ENCODE measurements at regions not wholly inside any gene's neighbourhood (a gene's known extent, or its start where the extent isn't known, plus 50 kb on each side); places are given as distances from the start of the nearest gene placed in this dataset.

- no peak for DNase-seq
Observed at GRCh38 chr4:81921751-81922159, 450.0 kb upstream of the RASGEF1B start.

DNA sequence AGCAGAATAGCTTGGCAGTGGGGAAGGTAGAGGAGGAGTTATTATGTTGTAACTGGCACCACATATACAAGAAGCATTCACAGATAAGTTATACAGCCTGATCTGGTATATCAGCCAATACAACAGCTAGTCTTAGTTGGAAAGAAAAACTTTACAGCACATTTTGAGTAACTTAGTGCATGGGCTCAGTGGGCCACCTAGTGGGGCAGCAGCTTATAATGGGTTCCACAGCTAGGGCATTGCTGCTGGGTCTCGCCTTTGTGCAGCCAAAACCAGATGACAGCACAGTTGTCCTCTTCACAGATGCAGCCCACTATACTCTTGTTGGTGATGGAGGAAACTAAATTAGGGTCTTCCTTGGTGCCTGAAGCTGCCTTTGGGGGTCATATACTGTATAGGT lies 448.1 kb upstream of the RASGEF1B start:
- no peak for DNase-seq

GRCh38 chr4:81919223-81919622 lies 447.5 kb upstream of the RASGEF1B start:
- no peak for DNase-seq

DNA sequence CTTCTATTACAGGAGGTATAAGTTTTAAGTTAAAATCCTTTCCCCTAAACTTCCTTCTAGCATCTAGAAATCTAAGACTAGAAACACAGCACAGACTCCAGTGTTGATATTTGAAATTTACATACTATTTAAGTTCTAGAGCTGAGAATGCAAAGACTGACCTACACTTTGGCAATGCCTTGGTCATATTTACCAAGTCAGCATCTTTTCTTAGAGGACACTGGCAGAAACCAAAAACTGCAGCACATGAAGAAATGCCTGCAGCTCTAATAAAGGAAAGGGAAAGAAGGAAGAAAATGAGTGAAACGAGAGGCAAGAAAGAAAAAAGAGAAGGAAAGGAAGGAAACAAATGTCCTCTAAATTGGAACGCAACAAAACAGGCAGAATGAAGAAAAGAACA lies 443.7 kb upstream of the RASGEF1B start:
- no peak for DNase-seq

- DNase-seq = no peak
Observed at GRCh38 chr4:81914623-81915022, 442.9 kb upstream of the RASGEF1B start.

DNA sequence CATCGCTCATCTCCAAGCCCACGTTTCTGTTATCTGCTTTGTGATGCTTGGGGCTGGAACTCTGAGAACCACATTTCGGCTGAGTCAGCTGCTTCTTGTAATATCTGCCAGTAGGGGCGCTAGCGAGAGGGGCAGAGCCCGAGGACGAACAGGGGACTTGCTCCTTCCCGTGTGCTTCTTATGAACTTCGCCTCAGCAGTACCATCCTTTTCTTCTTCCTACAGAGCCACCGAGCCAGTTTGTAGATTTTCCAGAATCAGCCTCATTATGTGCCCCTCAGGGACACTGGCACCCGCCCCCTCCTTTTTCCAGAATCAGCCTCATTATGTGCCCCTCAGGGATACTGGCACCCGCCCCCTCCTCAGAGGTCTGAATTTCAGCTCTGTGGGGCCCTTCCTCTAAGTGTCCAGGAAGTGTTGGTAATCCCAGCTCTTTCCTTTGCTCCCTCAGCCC lies 441.7 kb upstream of the RASGEF1B start:
- no peak for DNase-seq

DNA sequence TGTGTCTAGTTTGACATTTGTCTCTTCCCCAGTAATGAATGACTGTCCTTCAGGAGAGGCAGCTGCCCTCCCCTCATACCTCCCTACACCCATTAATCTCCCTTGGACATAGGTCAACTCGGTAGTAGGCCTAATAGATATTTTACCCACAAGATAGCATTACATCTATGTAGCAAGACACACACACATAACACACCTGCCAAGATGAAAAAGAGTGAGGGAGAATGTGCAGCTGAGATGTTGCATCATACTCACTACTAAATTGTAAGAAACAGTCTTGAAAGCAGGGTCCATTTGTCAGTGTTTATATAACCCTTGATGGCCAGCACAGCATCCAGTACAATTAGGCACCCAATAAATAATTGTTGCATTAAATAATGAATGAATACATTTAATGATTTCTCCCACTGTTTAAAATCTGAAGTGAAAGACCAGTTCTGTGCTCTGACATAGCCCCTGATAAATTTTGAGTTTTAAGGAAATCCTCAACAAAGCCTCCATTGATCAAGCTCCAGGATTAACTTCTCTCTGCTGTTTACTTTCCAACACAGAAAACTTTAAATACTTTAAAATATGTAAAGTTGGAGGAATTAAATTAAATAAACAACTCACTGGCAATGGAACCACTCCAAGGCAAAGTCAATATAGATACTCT lies 440.8 kb upstream of the RASGEF1B start:
- DNase-seq = no peak

DNA sequence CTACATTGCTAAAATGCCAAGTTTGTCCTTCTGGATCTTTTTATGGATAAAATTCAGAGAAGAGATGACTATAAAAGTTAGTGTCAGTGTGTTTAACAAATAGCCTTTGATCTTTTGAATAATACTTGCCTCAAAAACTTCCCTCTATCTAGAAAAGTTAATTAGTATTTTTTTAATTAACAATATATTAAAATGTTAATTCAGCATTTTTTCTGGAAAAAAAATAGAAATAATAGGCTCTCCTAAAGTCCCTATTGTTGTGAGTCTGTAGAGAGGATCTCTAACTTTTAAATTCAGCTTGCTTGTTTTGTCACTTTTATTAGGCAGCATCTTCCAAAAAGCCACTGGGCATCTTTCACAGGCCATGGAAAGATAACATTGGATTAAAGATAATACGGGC lies 435.2 kb upstream of the RASGEF1B start:
- no peak for DNase-seq

GRCh38 chr4:81905971-81906370 lies 434.3 kb upstream of the RASGEF1B start:
- DNase-seq = no peak

GRCh38 chr4:81904121-81904520 lies 432.4 kb upstream of the RASGEF1B start:
- no peak for DNase-seq

DNA sequence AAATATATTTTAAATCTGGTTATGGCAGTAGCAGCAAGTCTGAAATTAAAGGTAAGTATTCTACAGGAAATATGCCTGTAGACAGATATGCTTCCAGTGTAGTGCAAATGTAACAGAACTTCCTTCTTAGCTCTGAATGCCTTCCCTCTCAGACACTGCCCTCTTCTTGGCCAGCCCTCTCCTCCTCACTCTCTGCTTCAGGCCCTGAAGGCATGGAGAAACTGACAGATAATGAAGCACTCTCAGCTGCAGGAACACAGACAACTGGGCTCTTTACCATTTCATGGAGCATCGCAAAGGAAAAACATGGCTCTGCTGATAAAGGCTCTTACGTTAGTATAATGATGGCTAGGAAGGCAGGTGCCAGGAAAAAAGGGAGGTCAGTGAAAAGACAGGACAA lies 431.5 kb upstream of the RASGEF1B start:
- DNase-seq = no peak

GRCh38 chr4:81898862-81899504 lies 427.3 kb upstream of the RASGEF1B start:
- DNase-seq = no peak

DNA sequence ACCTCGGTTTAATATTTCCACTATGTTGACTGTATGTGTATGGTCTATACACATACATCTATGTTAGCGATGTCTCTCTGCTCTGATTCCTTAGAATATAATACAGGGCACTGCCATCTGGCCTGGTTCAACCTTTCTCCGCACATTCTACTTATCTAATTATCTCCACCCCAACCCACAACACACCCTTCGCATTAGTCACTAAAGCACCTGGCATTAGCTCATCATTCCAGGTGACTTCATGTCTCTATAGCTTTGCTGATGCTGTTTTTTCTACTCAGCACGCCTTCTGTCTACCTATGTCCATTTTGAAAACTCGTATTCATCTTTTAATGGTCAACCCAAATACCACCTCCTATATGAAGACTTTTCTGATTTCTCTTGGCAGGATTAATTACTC lies 425.2 kb upstream of the RASGEF1B start:
- no peak for DNase-seq

DNA sequence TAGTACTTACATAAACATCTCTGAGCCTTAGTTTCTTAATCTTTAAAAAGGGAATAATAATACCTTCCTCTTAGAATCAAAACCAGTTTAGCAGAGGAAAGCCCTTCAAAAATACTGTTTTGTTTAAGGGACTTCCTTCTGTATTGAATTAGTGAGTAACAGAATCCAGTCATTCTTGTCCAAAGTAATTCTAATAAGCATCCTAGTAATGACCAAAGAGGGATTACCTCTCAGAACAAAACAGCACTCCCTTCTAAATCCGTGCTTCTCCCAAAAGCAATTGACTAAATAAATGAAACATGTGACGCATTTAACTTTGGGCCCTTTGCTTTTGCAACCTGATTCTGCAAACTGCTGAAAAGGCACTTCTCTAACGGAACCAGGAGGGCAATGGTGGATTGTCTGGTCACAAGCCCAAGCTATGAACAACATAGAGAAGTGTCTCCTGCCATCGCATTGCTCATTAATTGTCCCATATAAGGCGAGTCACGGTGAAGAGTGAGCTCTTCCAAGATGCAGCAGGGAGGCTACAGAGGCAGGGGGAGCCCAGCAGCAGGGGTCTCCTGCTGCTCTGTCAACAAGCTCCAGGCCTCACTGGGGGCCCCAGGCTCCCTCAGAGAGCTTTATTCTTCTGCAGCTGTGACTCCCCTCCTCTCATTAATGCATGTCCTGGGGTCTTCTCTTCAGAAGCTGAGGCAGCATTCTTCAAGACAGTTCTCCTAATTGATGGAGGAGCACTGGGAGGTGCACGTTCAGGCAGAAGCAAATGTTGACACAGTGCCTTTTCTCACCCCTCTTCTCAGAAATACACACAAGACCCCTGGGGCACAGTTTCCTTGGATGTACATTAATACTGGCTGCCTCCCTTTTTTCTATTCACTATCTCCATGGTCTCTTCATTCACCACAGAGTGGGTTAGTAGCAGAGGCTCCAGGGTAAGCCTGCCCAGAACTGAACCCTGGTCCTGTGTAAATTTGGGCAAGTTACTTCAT lies 419.6 kb upstream of the RASGEF1B start:
- DNase-seq = no peak

GRCh38 chr4:81884986-81885385 lies 413.3 kb upstream of the RASGEF1B start:
- no peak for DNase-seq

DNA sequence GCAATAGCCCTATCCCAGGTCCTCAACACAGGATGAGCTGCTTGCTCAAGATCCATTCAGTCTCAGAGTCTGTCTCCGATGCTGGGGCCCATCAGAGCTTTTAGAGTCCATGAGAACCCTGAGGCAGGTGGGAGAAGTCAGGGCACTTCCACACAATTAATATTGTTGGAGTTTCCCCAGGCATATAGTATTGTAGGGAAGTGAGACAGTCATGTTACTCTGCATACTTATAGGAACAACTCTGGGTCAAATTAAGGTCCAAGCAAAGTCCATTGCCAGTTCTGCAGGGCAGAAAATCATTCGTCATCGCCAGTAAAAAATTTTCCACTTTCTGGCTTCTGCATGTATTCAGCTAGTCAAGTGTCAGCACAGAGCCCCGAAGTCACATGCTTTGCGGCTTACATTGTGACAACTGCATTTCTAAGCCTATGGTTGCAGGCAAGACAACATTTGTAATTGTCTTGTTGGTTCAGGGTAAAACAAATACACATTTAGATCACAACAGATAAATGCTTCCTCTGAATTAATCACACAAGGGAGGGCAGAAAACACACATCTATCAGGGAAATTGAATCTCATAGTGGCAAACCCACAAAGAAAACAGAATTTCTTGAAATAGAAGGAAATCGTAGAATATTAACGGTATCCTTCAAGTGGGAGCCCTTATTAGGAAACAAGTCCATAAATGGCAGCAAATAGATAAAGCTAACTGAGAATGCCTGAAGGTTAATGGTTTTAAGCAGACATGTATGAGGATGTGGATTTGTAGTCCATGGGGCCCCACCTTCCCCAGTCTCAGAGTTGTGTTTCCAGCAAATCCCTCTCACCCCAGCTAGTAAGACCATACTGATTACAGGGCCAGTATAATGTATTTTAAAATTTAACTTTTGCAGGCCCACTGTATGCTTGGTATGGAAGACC lies 412.1 kb upstream of the RASGEF1B start:
- no peak for DNase-seq

- DNase-seq = no peak
Observed at GRCh38 chr4:81883004-81883403, 411.3 kb upstream of the RASGEF1B start.

DNA sequence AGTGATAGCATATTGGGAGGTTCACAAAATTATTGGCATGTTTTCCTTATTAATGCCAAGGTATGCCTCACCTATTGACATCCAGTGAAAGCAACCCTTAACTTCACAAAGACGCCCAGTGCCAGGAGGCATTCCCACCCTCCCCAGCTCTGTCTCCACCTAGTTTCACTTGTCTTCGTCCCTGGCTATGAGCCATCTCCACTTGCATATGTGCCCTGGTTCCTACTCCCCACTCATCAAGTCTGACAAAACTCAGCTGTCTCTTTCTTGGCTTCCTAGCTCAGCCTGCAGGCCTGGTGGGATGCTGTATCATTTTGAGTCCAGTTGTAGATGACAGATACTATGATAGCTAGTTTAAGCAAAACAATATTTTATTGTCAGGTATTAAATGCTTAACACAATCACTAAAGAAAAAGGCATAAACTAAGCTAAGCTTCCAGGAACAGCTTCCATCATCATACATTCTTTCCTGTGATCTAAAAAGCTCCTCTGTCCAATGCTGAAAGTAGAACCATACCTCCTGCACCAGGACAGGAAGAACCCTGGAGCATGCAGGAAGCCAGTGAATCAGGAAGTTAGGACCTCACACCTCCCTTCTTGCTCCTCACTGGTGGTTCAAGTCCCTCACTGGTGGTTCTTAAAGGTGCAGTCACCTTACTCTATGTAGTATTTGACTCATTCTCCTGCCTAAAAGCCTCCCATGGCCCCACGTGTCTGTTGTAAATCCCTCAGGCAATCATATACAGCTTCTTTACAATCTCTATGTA lies 410.3 kb upstream of the RASGEF1B start:
- DNase-seq = no peak

DNA sequence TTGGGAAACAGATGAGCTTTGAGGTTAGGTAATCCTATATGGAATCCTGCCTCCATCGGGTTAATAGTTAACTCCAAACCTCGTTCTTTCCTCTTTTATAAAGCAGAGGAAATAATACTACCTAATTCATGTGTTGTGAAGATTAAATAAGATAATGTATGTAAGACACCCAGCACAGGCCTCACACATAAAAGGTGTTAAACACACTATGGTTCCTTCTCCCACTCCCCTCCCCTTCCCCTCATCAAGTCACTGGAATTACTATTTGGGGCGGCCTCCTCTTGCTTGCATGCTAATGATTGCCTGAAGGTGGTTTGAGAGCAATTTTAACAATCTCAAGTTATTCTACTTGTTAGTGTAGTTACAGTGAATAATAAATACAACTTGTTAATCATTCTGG lies 404.4 kb upstream of the RASGEF1B start:
- no peak for DNase-seq

DNA sequence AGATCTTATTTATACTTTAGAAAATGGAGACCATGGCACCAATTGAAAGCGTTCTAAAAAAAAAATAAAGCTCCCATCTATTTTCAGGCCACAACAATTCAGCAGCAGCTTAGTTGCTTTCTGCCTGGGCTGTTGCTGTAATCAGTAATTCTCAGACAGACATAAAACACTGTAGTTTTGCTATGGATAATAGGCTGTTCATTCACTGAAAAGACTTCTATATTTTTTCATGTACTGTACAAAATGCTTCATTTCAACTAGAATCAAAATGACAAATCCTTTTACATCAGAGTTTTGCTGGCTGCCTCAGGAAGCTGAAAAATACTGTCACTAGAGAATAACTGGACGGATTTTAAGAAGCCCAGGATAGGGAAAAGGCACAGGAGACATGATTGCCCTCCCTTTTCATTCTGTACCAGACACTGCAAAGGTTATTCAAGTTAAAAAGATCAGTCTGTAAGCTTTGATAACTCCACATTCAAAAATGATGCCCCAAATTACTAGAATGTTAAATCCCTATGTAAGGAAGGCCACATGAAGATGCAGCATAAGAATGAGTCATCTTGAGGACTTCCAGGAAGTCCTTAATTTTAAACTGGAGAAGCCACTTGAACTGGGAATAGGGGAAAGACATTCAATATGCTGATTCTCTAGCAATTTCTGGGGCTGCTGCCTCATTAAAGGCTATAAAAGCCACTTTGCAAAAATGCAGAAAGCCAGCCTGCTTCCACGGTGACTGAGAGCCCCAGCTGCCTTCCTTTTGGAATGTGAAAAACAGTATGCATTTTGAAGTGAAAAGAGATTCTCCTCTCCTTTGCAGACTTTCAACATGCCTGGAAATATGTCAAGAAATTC lies 403.2 kb upstream of the RASGEF1B start:
- DNase-seq = no peak

GRCh38 chr4:81870275-81870674 lies 398.6 kb upstream of the RASGEF1B start:
- DNase-seq = no peak

All from HCEC 1CT (cell line).